Breast epithelium (tissue), 3 donors: ENCODE measurements at regions not wholly inside any gene's neighbourhood (a gene's known extent, or its start where the extent isn't known, plus 50 kb on each side); places are given as distances from the start of the nearest gene placed in this dataset.
"Not testable (repeated sequence)": the region's sequence is repeated elsewhere in the genome, so short reads cannot be mapped to it uniquely, and the experiment has no call there.

Experiments used
- CTCF ChIP-seq, 3 donors: fragments of 450-650 bp; IDR thresholded peaks; one replicate each; pipeline ENCODE4 v1.5.1; 2016 to 2017; ENCODE audit warnings: antibody characterized with exemption in 3 of 3, mild to moderate bottlenecking in 3 of 3, moderate library complexity in 3 of 3
- POLR2A ChIP-seq: fragments of 450-650 bp; IDR thresholded peaks from one replicate; pipeline ENCODE4 v1.6.1; 2016; ENCODE audit warnings: antibody characterized with exemption, mild to moderate bottlenecking, moderate library complexity
- POLR2AphosphoS5 ChIP-seq, 3 donors: sonication (generic); formaldehyde crosslinking; IDR thresholded peaks; one replicate each; pipeline ENCODE4 v1.6.1; 2017; ENCODE audit warnings: antibody characterized with exemption in 3 of 3

- not testable (repeated sequence) for TF ChIP-seq POLR2A; CTCF (IDR thresholded peaks at IDR 0.05); POLR2AphosphoS5 (IDR thresholded peaks at IDR 0.05)
These were observed 1193.5 kb downstream of the TMEM121 start for GRCh38 chr14:106719880-106720279.
